Neuron (in vitro differentiated cells): ENCODE measurements at regions not wholly inside any gene's neighbourhood (a gene's known extent, or its start where the extent isn't known, plus 50 kb on each side); places are given as distances from the start of the nearest gene placed in this dataset.

Experiments used
- H2AFZ ChIP-seq: one replicate; pipeline ENCODE4 v1.6.1; 2013; ENCODE audit warnings: low read depth, mild to moderate bottlenecking, inconsistent platforms, low read length, moderate library complexity
- H3K27me3 ChIP-seq: one replicate; pipeline ENCODE4 v1.6.1; 2013; ENCODE audit warnings: low read length; ENCODE audit not compliant: insufficient read depth
- H3K36me3 ChIP-seq: one replicate; pipeline ENCODE4 v1.6.1; 2013; ENCODE audit warnings: low read length; ENCODE audit not compliant: insufficient read depth
- H3K4me1 ChIP-seq: one replicate; pipeline ENCODE4 v1.6.1; 2013; ENCODE audit warnings: low read length; ENCODE audit not compliant: insufficient read depth
- H3K4me3 ChIP-seq: 2 replicates; pipeline ENCODE4 v1.5.1; 2013; ENCODE audit warnings: mild to moderate bottlenecking, low read length, moderate library complexity
- H3K9me3 ChIP-seq: one replicate; pipeline ENCODE4 v1.6.1; 2013; ENCODE audit warnings: low read length

GRCh38 chr9:118751077-118751847 lies 618.0 kb downstream of the BRINP1 start:
- H3K4me1 ChIP-seq = no peaks in the 10 kb centered on the region
- no peaks in the 10 kb centered on the region for H3K36me3 ChIP-seq
- H3K9me3 ChIP-seq = no peaks in the 10 kb centered on the region
- no peaks in the 10 kb centered on the region for H3K27me3 ChIP-seq
- H2AFZ ChIP-seq = no peak overlapping the region
- no peak overlapping the region for H3K4me3 ChIP-seq

DNA sequence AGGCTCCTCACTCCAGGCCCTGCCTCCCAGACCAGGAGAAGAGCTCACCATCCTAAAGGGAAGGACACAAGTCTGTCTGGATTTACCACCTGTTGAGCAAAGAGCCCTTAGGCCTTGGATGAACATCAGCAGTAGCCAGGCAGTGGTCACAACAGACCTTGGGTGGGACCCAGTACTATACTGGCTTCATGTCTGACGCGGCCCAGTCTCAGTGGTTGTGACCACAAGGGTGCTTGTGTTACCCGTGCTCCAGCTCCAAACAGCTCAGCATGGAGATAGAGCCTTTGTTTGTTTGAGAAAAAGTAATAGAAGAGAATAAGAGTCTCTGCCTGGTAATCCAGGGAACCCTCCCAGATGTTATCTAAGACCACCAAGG lies 617.4 kb downstream of the BRINP1 start:
- no peaks in the 10 kb centered on the region for H3K27me3 ChIP-seq
- no peaks in the 10 kb centered on the region for H3K4me1 ChIP-seq
- H3K36me3 ChIP-seq = no peaks in the 10 kb centered on the region
- no peak overlapping the region for H2AFZ ChIP-seq
- H3K4me3 ChIP-seq = no peak overlapping the region
- H3K9me3 ChIP-seq = no peaks in the 10 kb centered on the region

DNA sequence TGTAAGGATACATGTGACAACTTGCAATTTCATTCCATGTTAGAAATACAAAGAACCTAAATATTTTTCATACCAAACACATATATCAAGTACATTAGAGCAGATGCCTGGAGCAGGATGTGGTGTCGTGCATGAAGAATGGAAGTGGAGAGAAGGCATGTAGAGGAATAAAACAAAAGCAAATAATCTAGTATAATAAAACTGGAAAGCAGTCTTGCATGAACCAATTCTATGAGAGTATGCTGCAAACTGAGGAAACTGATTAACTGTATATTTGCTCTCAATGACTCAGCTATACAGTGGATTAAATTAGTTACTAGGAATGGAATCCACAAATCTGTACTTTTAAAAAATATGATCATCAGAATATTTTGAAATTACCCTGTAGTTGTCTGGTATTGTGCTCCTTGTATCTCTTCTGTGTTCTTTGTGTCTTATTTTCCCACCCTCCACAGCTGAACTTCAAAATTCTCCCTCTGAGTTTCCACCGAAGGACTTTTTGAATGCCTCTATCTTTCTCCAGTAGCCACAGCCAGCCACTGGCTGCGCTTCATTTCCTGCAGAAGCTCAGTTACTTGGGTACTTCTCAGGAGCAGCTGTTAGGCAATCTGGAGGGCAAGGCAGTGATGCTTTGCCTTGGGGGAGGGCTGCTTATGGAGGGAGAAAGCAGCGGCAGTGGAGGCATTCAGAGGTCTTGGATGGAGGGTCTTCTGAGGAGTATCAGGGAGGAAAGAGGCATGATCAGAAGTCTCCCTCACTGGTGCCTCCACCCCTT lies 608.0 kb downstream of the BRINP1 start:
- H3K4me3 ChIP-seq = no peak overlapping the region
- no peaks in the 10 kb centered on the region for H3K36me3 ChIP-seq
- H3K9me3 ChIP-seq = no peaks in the 10 kb centered on the region
- no peak overlapping the region for H2AFZ ChIP-seq
- no peaks in the 10 kb centered on the region for H3K27me3 ChIP-seq
- H3K4me1 ChIP-seq = no peaks in the 10 kb centered on the region

DNA sequence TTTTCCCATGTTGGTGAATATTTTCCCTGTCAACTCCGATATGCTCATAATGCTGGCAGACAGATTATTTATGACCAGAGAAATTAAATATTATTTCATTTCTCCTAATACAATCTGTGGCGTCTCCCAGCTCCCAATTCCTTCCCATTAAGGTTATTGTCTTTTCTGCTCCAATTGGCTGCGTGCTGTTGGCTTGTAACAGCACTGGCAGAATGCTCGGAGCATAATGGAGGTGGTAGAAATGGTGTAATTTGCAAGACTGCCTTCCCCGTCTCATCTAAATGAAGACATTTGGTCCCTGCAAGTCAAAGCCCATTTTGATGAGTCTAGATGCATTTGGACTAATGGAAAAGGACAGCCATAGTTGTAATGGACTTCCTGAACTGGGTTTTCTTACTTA lies 601.7 kb downstream of the BRINP1 start:
- no peaks in the 10 kb centered on the region for H3K36me3 ChIP-seq
- no peak overlapping the region for H2AFZ ChIP-seq
- no peaks in the 10 kb centered on the region for H3K4me1 ChIP-seq
- H3K27me3 ChIP-seq = no peaks in the 10 kb centered on the region
- H3K9me3 ChIP-seq = no peaks in the 10 kb centered on the region
- no peak overlapping the region for H3K4me3 ChIP-seq

DNA sequence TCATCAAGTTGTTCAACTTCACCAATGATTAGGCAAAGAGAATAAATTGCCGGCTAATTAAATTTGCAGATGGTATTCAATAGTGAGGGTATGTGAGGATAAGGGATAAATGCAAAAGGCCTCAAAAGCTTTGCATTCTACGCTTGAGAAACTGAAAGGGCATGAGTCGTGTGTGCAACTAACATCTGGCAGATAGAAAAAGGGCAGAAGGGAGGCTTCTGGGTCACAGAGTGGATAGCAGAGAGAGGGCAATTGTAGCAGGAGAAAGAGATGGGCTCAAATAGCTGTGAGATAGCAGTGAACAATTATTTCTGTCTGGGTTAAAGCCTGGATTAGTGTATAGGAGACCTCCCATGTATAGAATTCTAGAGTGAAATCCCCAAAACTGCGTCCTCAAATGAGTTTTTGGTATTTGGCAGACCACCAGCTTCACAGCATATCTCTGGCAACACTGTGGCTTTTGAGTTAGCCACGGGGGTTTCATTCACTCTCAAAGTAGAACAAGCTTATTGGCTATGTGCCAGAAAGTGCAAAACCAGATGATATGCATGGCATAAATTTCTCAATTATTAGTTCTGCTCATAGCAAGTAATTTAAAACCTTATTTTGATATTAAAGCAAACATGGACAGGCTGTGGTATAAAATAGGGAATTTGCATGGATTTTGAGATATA lies 586.3 kb downstream of the BRINP1 start:
- Histone ChIP-seq H3K4me3 (no peak overlapping the region), H3K4me1 (peaks cover 8% of the 10 kb centered on the region), H3K9me3 (no peaks in the 10 kb centered on the region), H3K36me3 (no peaks in the 10 kb centered on the region), H3K27me3 (no peaks in the 10 kb centered on the region), H2AFZ (no peak overlapping the region)

- H3K9me3 ChIP-seq = no peaks in the 10 kb centered on the region
- no peaks in the 10 kb centered on the region for H3K36me3 ChIP-seq
- H2AFZ ChIP-seq = no peak overlapping the region
- no peaks in the 10 kb centered on the region for H3K27me3 ChIP-seq
- H3K4me1 ChIP-seq = peaks cover 8% of the 10 kb centered on the region
- no peak overlapping the region for H3K4me3 ChIP-seq
Observed at GRCh38 chr9:118784033-118784432, 585.2 kb downstream of the BRINP1 start.

DNA sequence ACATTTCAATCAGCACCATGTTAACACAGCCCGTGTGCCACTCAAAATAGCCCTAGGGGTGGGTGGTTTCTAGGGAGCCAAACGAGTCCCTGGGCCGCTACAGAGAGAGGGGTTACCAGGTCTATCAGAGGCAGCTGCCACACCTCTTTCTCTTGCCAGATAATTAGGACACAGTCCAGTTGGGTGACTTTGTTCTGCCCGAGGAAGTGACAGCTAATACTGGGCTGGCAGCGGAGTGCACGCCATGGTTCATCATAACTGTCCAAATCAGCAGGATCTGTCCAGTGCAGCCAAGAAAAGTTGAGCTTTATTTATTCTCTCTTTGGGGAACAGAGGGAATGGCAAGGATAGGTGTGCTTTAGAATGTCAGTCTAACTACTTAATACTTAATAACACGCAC lies 583.8 kb downstream of the BRINP1 start:
- H3K4me3 ChIP-seq = no peak overlapping the region
- H3K36me3 ChIP-seq = no peaks in the 10 kb centered on the region
- no peak overlapping the region for H2AFZ ChIP-seq
- H3K27me3 ChIP-seq = no peaks in the 10 kb centered on the region
- peaks cover 8% of the 10 kb centered on the region for H3K4me1 ChIP-seq
- H3K9me3 ChIP-seq = no peaks in the 10 kb centered on the region

- no peaks in the 10 kb centered on the region for H3K9me3 ChIP-seq
- no peaks in the 10 kb centered on the region for H3K27me3 ChIP-seq
- H3K4me1 ChIP-seq = peaks cover 8% of the 10 kb centered on the region
- no peak overlapping the region for H3K4me3 ChIP-seq
- no peak overlapping the region for H2AFZ ChIP-seq
- no peaks in the 10 kb centered on the region for H3K36me3 ChIP-seq
Observed at GRCh38 chr9:118786877-118787276, 582.4 kb downstream of the BRINP1 start.

GRCh38 chr9:118809160-118809625 lies 560.0 kb downstream of the BRINP1 start:
- H2AFZ ChIP-seq = no peak overlapping the region
- H3K4me1 ChIP-seq = no peaks in the 10 kb centered on the region
- H3K9me3 ChIP-seq = no peaks in the 10 kb centered on the region
- no peaks in the 10 kb centered on the region for H3K36me3 ChIP-seq
- H3K27me3 ChIP-seq = no peaks in the 10 kb centered on the region
- H3K4me3 ChIP-seq = no peak overlapping the region

DNA sequence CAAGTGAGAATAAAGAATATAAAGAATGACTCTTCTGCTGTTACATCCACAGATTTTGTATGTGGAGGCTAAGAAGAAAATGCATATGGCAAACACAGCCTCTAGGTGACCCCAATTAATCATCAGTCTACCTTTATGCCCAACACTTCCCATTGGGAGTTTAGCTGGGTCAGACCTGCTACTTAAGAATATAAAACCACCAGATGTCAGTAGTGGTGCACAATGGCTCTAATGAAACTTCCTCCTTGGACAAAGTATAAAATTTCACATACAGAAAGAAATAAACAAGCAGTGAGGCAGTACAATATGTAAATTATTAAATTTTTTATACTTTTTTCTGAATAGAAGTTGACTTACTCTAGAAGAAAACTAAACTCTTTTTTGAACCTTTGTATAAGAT lies 539.9 kb downstream of the BRINP1 start:
- Histone ChIP-seq H3K36me3 (no peaks in the 10 kb centered on the region), H3K4me1 (no peaks in the 10 kb centered on the region), H3K4me3 (no peak overlapping the region), H2AFZ (no peak overlapping the region), H3K27me3 (no peaks in the 10 kb centered on the region), H3K9me3 (no peaks in the 10 kb centered on the region)

DNA sequence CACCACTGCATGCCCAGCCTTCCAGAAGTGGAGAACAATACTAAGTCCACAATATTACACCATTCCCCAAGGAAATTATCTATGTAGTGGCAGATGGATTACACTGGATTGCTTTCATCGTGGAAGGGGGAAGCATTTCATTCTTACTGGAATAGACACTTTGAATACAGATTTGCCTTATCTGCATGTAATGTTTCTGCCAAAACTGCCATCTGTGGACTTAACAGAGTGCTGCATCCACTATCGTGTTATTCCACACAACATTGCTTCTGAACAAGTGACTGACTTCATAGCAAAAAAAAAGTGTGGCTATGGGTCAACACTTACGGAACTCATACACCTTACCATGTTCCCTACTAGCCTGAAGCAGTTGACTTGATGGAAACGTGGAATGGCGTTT lies 536.9 kb downstream of the BRINP1 start:
- no peaks in the 10 kb centered on the region for H3K36me3 ChIP-seq
- no peaks in the 10 kb centered on the region for H3K9me3 ChIP-seq
- H3K4me3 ChIP-seq = no peak overlapping the region
- no peaks in the 10 kb centered on the region for H3K4me1 ChIP-seq
- no peaks in the 10 kb centered on the region for H3K27me3 ChIP-seq
- no peak overlapping the region for H2AFZ ChIP-seq

GRCh38 chr9:118836891-118837290 lies 532.3 kb downstream of the BRINP1 start:
- Histone ChIP-seq H3K27me3 (no peaks in the 10 kb centered on the region), H3K4me1 (no peaks in the 10 kb centered on the region), H3K36me3 (no peaks in the 10 kb centered on the region), H3K4me3 (no peak overlapping the region), H2AFZ (no peak overlapping the region), H3K9me3 (no peaks in the 10 kb centered on the region)

DNA sequence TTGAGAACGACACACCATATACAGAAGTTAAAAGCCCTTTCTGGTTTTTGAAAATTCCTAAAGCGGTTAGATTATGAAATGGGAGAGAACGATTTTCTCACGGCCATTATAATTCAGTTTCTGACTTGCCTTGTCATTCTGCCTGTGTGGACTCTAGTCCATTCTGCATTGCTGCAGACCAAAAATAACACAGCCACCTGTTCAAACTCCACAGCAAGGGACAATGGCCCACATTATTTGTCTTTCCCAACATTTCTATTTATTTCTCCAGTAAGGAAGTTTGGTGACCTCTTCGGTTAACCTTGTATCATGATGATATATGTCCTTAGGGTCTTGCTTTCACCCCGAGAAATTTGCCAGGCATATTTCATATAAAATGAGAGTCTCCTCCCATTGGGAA lies 497.7 kb downstream of the BRINP1 start:
- H3K4me1 ChIP-seq = no peaks in the 10 kb centered on the region
- no peaks in the 10 kb centered on the region for H3K36me3 ChIP-seq
- H3K27me3 ChIP-seq = no peaks in the 10 kb centered on the region
- H2AFZ ChIP-seq = no peak overlapping the region
- H3K4me3 ChIP-seq = no peak overlapping the region
- H3K9me3 ChIP-seq = no peaks in the 10 kb centered on the region
